H1 (cell line): ENCODE measurements at regions not wholly inside any gene's neighbourhood (a gene's known extent, or its start where the extent isn't known, plus 50 kb on each side); places are given as distances from the start of the nearest gene placed in this dataset.

ENCODE experiments used
- CTCF ChIA-PET: fragments of 300-600 bp; sonication (Branson Sonifier 250); formaldehyde crosslinking; loops from one replicate; lab custom pipeline; 2021; ENCODE audit not compliant: partially characterized antibody; lab: Charles Lee
- POLR2A ChIA-PET: fragments of 300-600 bp; sonication (Branson Sonifier 250); formaldehyde crosslinking; loops from one replicate; lab custom pipeline; 2021; ENCODE audit warnings: inconsistent platforms; ENCODE audit not compliant: partially characterized antibody; lab: Charles Lee
- DNase-seq, 2 experiments: peaks; one replicate each; pipeline versions ENCODE4 v3.0.0 to v3.0.0-alpha.2; 2010 to 2022; ENCODE audit warnings: low spot score in 2 of 2, low read depth in 1 of 2, mixed read lengths in 1 of 2
- FAIRE-seq: peaks from 2 replicates; lab custom pipeline; 2011; peaks lifted over from hg19 to GRCh38; lab: Jason Lieb, UNC
- H2AFZ ChIP-seq: 2 replicates; pipeline ENCODE4 v1.8.1; 2012; ENCODE audit warnings: low read length, inconsistent platforms
- H2AK5ac ChIP-seq: 2 replicates; pipeline ENCODE4 v1.6.1; 2013; ENCODE audit warnings: low read depth, low read length
- H2BK120ac ChIP-seq: replicated peaks from 2 replicates; pipeline ENCODE3; 2013; ENCODE audit warnings: low read depth, low read length, inconsistent platforms
- H2BK12ac ChIP-seq: 2 replicates; pipeline ENCODE4 v1.6.1; 2013; ENCODE audit warnings: low read depth, low read length
- H2BK15ac ChIP-seq: 2 replicates; pipeline ENCODE4 v1.6.1; 2013; ENCODE audit warnings: low read length
- H2BK20ac ChIP-seq: 2 replicates; pipeline ENCODE4 v1.6.1; 2013; ENCODE audit warnings: low read length
- H2BK5ac ChIP-seq: 2 replicates; pipeline ENCODE4 v1.6.1; 2013; ENCODE audit warnings: low read depth, low read length
- H3K14ac ChIP-seq: 2 replicates; pipeline ENCODE4 v1.6.1; 2013; ENCODE audit warnings: inconsistent platforms; ENCODE audit not compliant: insufficient read length
- H3K18ac ChIP-seq: 2 replicates; pipeline ENCODE4 v1.6.1; 2013; ENCODE audit warnings: low read length; ENCODE audit errors: extremely low read depth
- H3K23ac ChIP-seq: 2 replicates; pipeline ENCODE4 v1.6.1; 2013; ENCODE audit warnings: inconsistent platforms; ENCODE audit not compliant: insufficient read length
- H3K23me2 ChIP-seq: 2 replicates; pipeline ENCODE4 v1.6.1; 2013; ENCODE audit warnings: low read depth, low read length
- H3K27ac ChIP-seq: 2 replicates; pipeline ENCODE4 v1.6.1; 2011; ENCODE audit warnings: low read depth, low read length, inconsistent platforms
- H3K27me3 ChIP-seq, 4 experiments: replicated peaks in 1 of 4; 1 replicate in 1 of 4; 2 replicates in 3 of 4; pipeline versions ENCODE4 v1.6.1 to v1.8.1; 2011 to 2013; ENCODE audit warnings: low read length in 3 of 4, mild to moderate bottlenecking in 3 of 4, inconsistent platforms in 2 of 4, mixed read lengths in 2 of 4, moderate library complexity in 1 of 4; ENCODE audit not compliant: control insufficient read depth in 3 of 4, insufficient read depth in 3 of 4; ENCODE audit errors: extremely low read depth in 1 of 4
- H3K36me3 ChIP-seq, 4 experiments: 2 replicates each; pipeline versions ENCODE4 v1.6.1 to v1.8.1; 2011 to 2013; ENCODE audit warnings: mild to moderate bottlenecking in 4 of 4, low read length in 3 of 4, moderate library complexity in 2 of 4, control low read depth in 1 of 4, inconsistent platforms in 1 of 4; ENCODE audit not compliant: insufficient read depth in 4 of 4, control insufficient read depth in 2 of 4
- H3K4ac ChIP-seq: replicated peaks from 2 replicates; pipeline ENCODE3; 2013; ENCODE audit warnings: low read length, low read depth, mixed read lengths, inconsistent platforms; ENCODE audit not compliant: insufficient read length
- H3K4me1 ChIP-seq, 4 experiments: replicated peaks in 1 of 4; 1 replicate in 1 of 4; 2 replicates in 3 of 4; pipeline versions ENCODE4 v1.6.1 to v1.8.1; 2011 to 2013; ENCODE audit warnings: low read length in 3 of 4, inconsistent platforms in 2 of 4, mixed read lengths in 1 of 4; ENCODE audit not compliant: insufficient read depth in 4 of 4, control insufficient read depth in 3 of 4
- H3K4me2 ChIP-seq, 2 experiments: 2 replicates each; pipeline versions ENCODE4 v1.6.1 to v1.8.1; 2011 to 2013; ENCODE audit warnings: low read depth in 2 of 2, low read length in 2 of 2, control low read depth in 1 of 2, inconsistent platforms in 1 of 2, mild to moderate bottlenecking in 1 of 2; ENCODE audit not compliant: insufficient read depth in 1 of 2
- H3K4me3 ChIP-seq, 4 experiments: fragments of 200-600, 300-600 bp in 1 of 4; sonication (generic), shearing (Covaris generic), sonication (Bioruptor Twin) in 1 of 4; 2 replicates each; pipeline versions ENCODE4 v1.5.1 to v1.8.1; 2011 to 2016; ENCODE audit warnings: low read length in 4 of 4, low read depth in 3 of 4, control low read depth in 2 of 4, inconsistent platforms in 2 of 4, mild to moderate bottlenecking in 2 of 4, mixed read lengths in 1 of 4, moderate library complexity in 1 of 4; ENCODE audit not compliant: insufficient read depth in 2 of 4; ENCODE audit errors: extremely low read depth in 1 of 4
- H3K56ac ChIP-seq: replicated peaks from 2 replicates; pipeline ENCODE3; 2013; ENCODE audit warnings: low read depth, mild to moderate bottlenecking, mixed read lengths, low read length, inconsistent platforms; ENCODE audit not compliant: insufficient read length
- H3K79me1 ChIP-seq: 2 replicates; pipeline ENCODE4 v1.6.1; 2013; ENCODE audit warnings: low read depth, low read length, control low read depth
- H3K79me2 ChIP-seq, 2 experiments: 2 replicates each; pipeline versions ENCODE4 v1.6.1 to v1.8.1; 2012 to 2013; ENCODE audit warnings: low read length in 2 of 2, mild to moderate bottlenecking in 2 of 2, inconsistent platforms in 1 of 2; ENCODE audit not compliant: insufficient read depth in 2 of 2, control insufficient read depth in 1 of 2
- H3K9ac ChIP-seq, 4 experiments: replicated peaks in 1 of 4; 1 replicate in 1 of 4; 2 replicates in 3 of 4; pipeline versions ENCODE4 v1.6.1 to v1.8.1; 2011 to 2013; ENCODE audit warnings: low read depth in 3 of 4, low read length in 3 of 4, control low read depth in 2 of 4, mild to moderate bottlenecking in 2 of 4, moderate library complexity in 2 of 4, inconsistent platforms in 1 of 4; ENCODE audit errors: extremely low read depth in 1 of 4
- H3K9me3 ChIP-seq, 2 experiments: 2 replicates each; pipeline versions ENCODE4 v1.6.1 to v1.8.1; 2012 to 2013; ENCODE audit warnings: mild to moderate bottlenecking in 2 of 2, moderate library complexity in 2 of 2, control low read depth in 1 of 2, inconsistent platforms in 1 of 2, low read depth in 1 of 2, low read length in 1 of 2, mixed read lengths in 1 of 2; ENCODE audit not compliant: insufficient read depth in 2 of 2
- H4K20me1 ChIP-seq, 2 experiments: replicated peaks in 1 of 2; 2 replicates each; pipeline versions ENCODE3 to v1.8.1; 2011 to 2013; ENCODE audit warnings: inconsistent platforms in 2 of 2, low read length in 2 of 2, mild to moderate bottlenecking in 1 of 2; ENCODE audit not compliant: insufficient read depth in 2 of 2, control insufficient read depth in 1 of 2
- H4K5ac ChIP-seq: 2 replicates; pipeline ENCODE4 v1.6.1; 2013; ENCODE audit warnings: low read length, low read depth, mixed read lengths, inconsistent platforms; ENCODE audit not compliant: insufficient read length
- H4K8ac ChIP-seq: 2 replicates; pipeline ENCODE4 v1.8.0; 2013; ENCODE audit warnings: mild to moderate bottlenecking, moderate library complexity, low read length, inconsistent platforms; ENCODE audit not compliant: insufficient read depth; ENCODE audit errors: extremely low read depth
- H4K91ac ChIP-seq: replicated peaks from 2 replicates; pipeline ENCODE3; 2013; ENCODE audit warnings: low read length, mixed read lengths, inconsistent platforms; ENCODE audit not compliant: insufficient read length
- CBX8 ChIP-seq: fragments of 300-800, 300-1000 bp; sonication (generic); IDR thresholded peaks from 2 replicates; pipeline ENCODE4 v1.7.1; 2016; ENCODE audit warnings: low read depth, low read length, borderline replicate concordance
- CREB1 ChIP-seq: IDR thresholded peaks from 2 replicates; pipeline ENCODE4 v1.6.1; 2012; ENCODE audit warnings: inconsistent platforms
- EP300 ChIP-seq, 2 experiments: IDR thresholded peaks; 1 replicate in 1 of 2; 2 replicates in 1 of 2; pipeline ENCODE4 v1.6.1; 2011 to 2012; ENCODE audit warnings: low read depth in 2 of 2, low read length in 2 of 2, mild to moderate bottlenecking in 2 of 2, borderline replicate concordance in 1 of 2, inconsistent platforms in 1 of 2, moderate library complexity in 1 of 2
- GABPA ChIP-seq: IDR thresholded peaks from 2 replicates; pipeline ENCODE4 v1.6.1; 2011; ENCODE audit warnings: mild to moderate bottlenecking, low read length, moderate library complexity, borderline replicate concordance; ENCODE audit not compliant: insufficient read depth
- KDM4A ChIP-seq: IDR thresholded peaks from one replicate; pipeline ENCODE4 v1.7.1; 2012; ENCODE audit warnings: low read depth, mild to moderate bottlenecking, moderate library complexity, low read length, inconsistent platforms; ENCODE audit not compliant: severe bottlenecking
- SAP30 ChIP-seq: fragments of 300-600 bp; sonication (generic); IDR thresholded peaks from 2 replicates; pipeline ENCODE4 v1.7.1; 2012; ENCODE audit warnings: low read length, moderate library complexity, mild to moderate bottlenecking, inconsistent platforms; ENCODE audit not compliant: insufficient read depth, insufficient replicate concordance
- SP2 ChIP-seq: IDR thresholded peaks from 2 replicates; pipeline ENCODE4 v1.6.1; 2012; ENCODE audit warnings: mild to moderate bottlenecking, low read length, inconsistent platforms
- SRF ChIP-seq: IDR thresholded peaks from 2 replicates; pipeline ENCODE4 v1.6.1; 2011; ENCODE audit warnings: mild to moderate bottlenecking, low read depth, low read length, moderate library complexity
- WGBS, 2 experiments: shearing (Covaris generic) in 1 of 2; methylation state at CpG; one replicate each; pipeline versions ENCODE4 v1.1.6 to v1.1.7; 2013 to 2015; ENCODE audit warnings: low lambda C conversion rate in 2 of 2, mixed read lengths in 2 of 2, inconsistent platforms in 1 of 2, low coverage in 1 of 2, missing lambda C conversion rate in 1 of 2; ENCODE audit not compliant: insufficient replicate concordance in 2 of 2, insufficient coverage in 1 of 2, insufficient read length in 1 of 2; ENCODE audit errors: extremely low coverage in 1 of 2, missing lambda C conversion rate in 1 of 2; 5-methylcytosine and 5-hydroxymethylcytosine counted together
- TF ChIP-seq, protein P1 (sequence below): IDR thresholded peaks from 2 replicates; pipeline ENCODE4 v1.6.1; 2012; ENCODE audit warnings: inconsistent platforms

DNA sequence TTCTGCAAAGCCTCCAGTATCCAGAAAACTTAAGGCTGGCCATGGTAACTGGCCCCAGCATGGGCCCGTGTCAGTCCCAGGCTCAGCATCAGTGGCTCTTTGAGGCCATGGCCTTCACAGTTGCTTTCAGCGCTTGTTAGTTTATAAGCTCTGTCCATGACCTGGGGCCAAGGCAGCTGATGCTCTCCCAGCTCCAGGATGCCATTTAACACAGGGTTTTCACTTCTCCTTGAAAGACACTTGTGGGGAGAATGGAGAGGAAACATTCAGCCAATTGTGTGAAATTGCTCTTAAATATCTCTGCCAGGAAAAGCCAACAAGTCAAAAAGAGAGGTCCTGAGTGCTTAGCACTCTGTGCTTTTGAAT lies 321.3 kb downstream of the FOXO1 start:
- Histone ChIP-seq H3K27ac (no peak overlapping the region), H3K18ac (no peak overlapping the region), H3K79me1 (no peaks in the 10 kb centered on the region), H2BK15ac (no peak overlapping the region), H3K27me3 (peaks cover 2 to 21% (median 12%) of the 10 kb centered on the region in 4 experiments; a peak in 6 of 7 replicates), H2AK5ac (no peak overlapping the region), H2BK20ac (no peak overlapping the region), H3K9me3 (no peaks in the 10 kb centered on the region), H4K8ac (no peak overlapping the region), H3K9ac (no peak overlapping the region), H3K23ac (no peak overlapping the region), H3K79me2 (no peaks in the 10 kb centered on the region), H3K56ac (no peak overlapping the region), H3K4me2 (peak overlapping the region in 1 of 2 experiments; percentile 19; a peak in 1 of 4 replicates), H2AFZ (no peak overlapping the region), H4K5ac (no peak overlapping the region), H3K4me3 (no peak overlapping the region), H3K4me1 (peaks cover 11 to 25% (median 21%) of the 10 kb centered on the region in 4 experiments; a peak in 6 of 7 replicates), H2BK5ac (no peak overlapping the region), H3K4ac (no peak overlapping the region), H3K36me3 (no peaks in the 10 kb centered on the region), H3K14ac (no peak overlapping the region), H3K23me2 (no peaks in the 10 kb centered on the region), H2BK120ac (no peak overlapping the region), H2BK12ac (no peak overlapping the region), H4K20me1 (no peaks in the 10 kb centered on the region), H4K91ac (no peak overlapping the region)
- ChIA-PET CTCF (interaction anchor here (1.2 kb wide), 1 partner anchor 337 kb away, joined by 5 read pairs; no protein-coding TSS in a partner anchor), POLR2A (no interaction called here)
- WGBS, 2 experiments, result 100% methylated on average over 2 of the region's 2 CpGs; no CpG with 5 or more reads in 1 of the 2 experiments
- DNase-seq, result peak in 1 of 2 experiments; percentile 39
- FAIRE-seq, result no peak
- TF ChIP-seq, protein P1, sequence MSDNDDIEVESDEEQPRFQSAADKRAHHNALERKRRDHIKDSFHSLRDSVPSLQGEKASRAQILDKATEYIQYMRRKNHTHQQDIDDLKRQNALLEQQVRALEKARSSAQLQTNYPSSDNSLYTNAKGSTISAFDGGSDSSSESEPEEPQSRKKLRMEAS, result no peak
- no peak for TF ChIP-seq CREB1
- no peak for TF ChIP-seq CBX8
- TF ChIP-seq KDM4A, result no peak
- TF ChIP-seq EP300 (IDR thresholded peaks at IDR 0.05; ENCODE audit: borderline replicate concordance in 1 of 2, low read depth in 2 of 2, low read length in 2 of 2), result no peak
- TF ChIP-seq GABPA, result no peak
- no peak for TF ChIP-seq SP2
- TF ChIP-seq SRF, result no peak
- no peak for TF ChIP-seq SAP30
